Fibroblast of pulmonary artery (primary cell): ENCODE measurements at regions not wholly inside any gene's neighbourhood (a gene's known extent, or its start where the extent isn't known, plus 50 kb on each side); places are given as distances from the start of the nearest gene placed in this dataset.
"Not testable (repeated sequence)": the region's sequence is repeated elsewhere in the genome, so short reads cannot be mapped to it uniquely, and the experiment has no call there.

Experiments used
- DNase-seq: peaks from one replicate; pipeline ENCODE4 v3.0.0-alpha.2; 2010; ENCODE audit warnings: low read depth
- H3K4me3 ChIP-seq: replicated peaks from 2 replicates; pipeline ENCODE4 v1.5.1; 2011; ENCODE audit warnings: low read depth, mild to moderate bottlenecking, control low read depth, low read length, moderate library complexity
- CTCF ChIP-seq: IDR thresholded peaks from 2 replicates; pipeline ENCODE4 v1.5.1; 2011; ENCODE audit warnings: mild to moderate bottlenecking, control low read depth, low read length, inconsistent platforms; ENCODE audit errors: missing control alignments

- no peak for DNase-seq
- no peak overlapping the region for H3K4me3 ChIP-seq
- no peak for TF ChIP-seq CTCF
These were observed 366.7 kb upstream of the SGO1 start for GRCh38 chr3:20552605-20553275.

- not testable (repeated sequence) for H3K4me3 ChIP-seq, DNase-seq
These were observed 361.6 kb upstream of the SGO1 start for GRCh38 chr3:20547361-20548269.

- DNase-seq, result peak; percentile 22
- TF ChIP-seq CTCF, result no peak
- H3K4me3 ChIP-seq, result no peak overlapping the region
These were observed 360.6 kb upstream of the SGO1 start for GRCh38 chr3:20546636-20547035.

GRCh38 chr3:20543535-20544226, 357.7 kb upstream of the SGO1 start:
- TF ChIP-seq CTCF, result no peak
- no peak overlapping the region for H3K4me3 ChIP-seq
- DNase-seq, result no peak

- no peak for DNase-seq
These were observed 354.1 kb upstream of the SGO1 start for GRCh38 chr3:20540066-20540465.

GRCh38 chr3:20539666-20540065, 353.7 kb upstream of the SGO1 start:
- no peak for DNase-seq
- no peak for TF ChIP-seq CTCF
- no peak overlapping the region for H3K4me3 ChIP-seq

More at GRCh38 chr3:20540066-20540465, 354.1 kb upstream of the SGO1 start:
- TF ChIP-seq CTCF, result no peak
- no peak overlapping the region for H3K4me3 ChIP-seq

GRCh38 chr3:20537234-20537633, 351.2 kb upstream of the SGO1 start:
- no peak overlapping the region for H3K4me3 ChIP-seq
- no peak for TF ChIP-seq CTCF
- DNase-seq, result no peak
